NT2/D1 (cell line): ENCODE measurements at regions not wholly inside any gene's neighbourhood (a gene's known extent, or its start where the extent isn't known, plus 50 kb on each side); places are given as distances from the start of the nearest gene placed in this dataset.

Experiments
- SUZ12 ChIP-seq: IDR thresholded peaks from 2 replicates; pipeline ENCODE4 v1.6.1; 2011; ENCODE audit not compliant: insufficient read length, insufficient read depth; ENCODE audit errors: extremely low read depth
- YY1 ChIP-seq: IDR thresholded peaks from 2 replicates; pipeline ENCODE4 v1.6.1; 2011; ENCODE audit not compliant: insufficient read length, insufficient read depth
- ZNF274 ChIP-seq: IDR thresholded peaks from 2 replicates; pipeline ENCODE4 v1.6.1; 2011; ENCODE audit warnings: mild to moderate bottlenecking, low read depth, low read length

DNA sequence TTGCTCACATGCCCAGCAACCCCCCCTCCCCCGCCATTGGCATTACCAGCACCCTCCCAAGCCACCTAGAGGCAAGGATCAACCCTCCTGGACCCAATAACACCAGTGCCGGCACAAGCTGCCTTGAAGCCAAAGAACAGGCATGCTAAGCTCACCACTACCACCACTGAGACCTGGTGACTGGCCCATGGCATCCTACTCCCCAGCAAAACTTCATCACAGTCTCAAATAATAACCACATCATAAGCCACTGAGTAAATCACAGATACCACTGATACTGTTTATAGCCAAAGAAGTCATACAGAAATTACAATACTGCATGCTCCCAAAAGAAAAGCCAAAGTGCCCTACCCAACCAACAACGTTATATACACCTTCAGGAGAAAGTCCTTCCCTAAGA is 73.6 kb upstream of the RPL34 start:
- TF ChIP-seq SUZ12 = no peak
- no peak for TF ChIP-seq YY1
- no peak for TF ChIP-seq ZNF274
